Gastrocnemius medialis (tissue), 4 donors: ENCODE measurements at regions not wholly inside any gene's neighbourhood (a gene's known extent, or its start where the extent isn't known, plus 50 kb on each side); places are given as distances from the start of the nearest gene placed in this dataset.

Source experiments
- POLR2A ChIP-seq, 2 donors: fragments of 450-650 bp; IDR thresholded peaks; one replicate each; pipeline ENCODE4 v1.6.1; 2017; ENCODE audit warnings: antibody characterized with exemption in 2 of 2, mild to moderate bottlenecking in 2 of 2, moderate library complexity in 2 of 2
- TF ChIP-seq, protein P1 (sequence below), 5 experiments: fragments of 450-650 bp in 3 of 5; fragments of 200-600 bp in 2 of 5; sonication (generic) in 2 of 5; IDR thresholded peaks in 4 of 5; conservative IDR thresholded peaks in 1 of 5; 1 replicate in 4 of 5; 2 replicates in 1 of 5; pipeline ENCODE4 v1.5.1; 2016 to 2019; ENCODE audit warnings: antibody characterized with exemption in 5 of 5, mild to moderate bottlenecking in 3 of 5, moderate library complexity in 3 of 5

DNA sequence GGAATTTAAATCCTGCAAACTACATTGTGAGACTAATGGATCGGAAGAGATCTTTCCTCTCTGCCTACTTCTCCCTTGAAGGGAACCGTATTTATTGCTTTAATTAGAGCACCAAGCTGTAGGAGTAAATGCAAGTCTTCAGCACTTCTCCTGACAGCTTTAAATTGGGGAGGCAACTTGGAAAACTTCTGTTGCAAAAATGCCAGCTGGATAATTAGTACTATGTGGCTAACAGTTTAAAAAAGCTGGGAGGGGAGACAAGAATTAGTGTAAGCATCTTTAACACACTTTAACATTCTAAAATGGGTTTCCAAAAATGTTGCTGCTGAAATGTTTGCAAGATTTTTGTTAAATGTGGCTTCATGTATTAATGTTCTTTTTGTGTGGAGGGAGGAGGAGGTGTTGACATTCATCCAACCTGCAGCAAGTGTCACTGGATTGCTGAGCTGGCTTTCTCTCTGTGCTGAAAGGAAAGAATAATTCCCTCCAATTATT lies 108.5 kb downstream of the PCTP start:
- no peak for TF ChIP-seq POLR2A (IDR thresholded peaks at IDR 0.05)
- TF ChIP-seq, protein P1, sequence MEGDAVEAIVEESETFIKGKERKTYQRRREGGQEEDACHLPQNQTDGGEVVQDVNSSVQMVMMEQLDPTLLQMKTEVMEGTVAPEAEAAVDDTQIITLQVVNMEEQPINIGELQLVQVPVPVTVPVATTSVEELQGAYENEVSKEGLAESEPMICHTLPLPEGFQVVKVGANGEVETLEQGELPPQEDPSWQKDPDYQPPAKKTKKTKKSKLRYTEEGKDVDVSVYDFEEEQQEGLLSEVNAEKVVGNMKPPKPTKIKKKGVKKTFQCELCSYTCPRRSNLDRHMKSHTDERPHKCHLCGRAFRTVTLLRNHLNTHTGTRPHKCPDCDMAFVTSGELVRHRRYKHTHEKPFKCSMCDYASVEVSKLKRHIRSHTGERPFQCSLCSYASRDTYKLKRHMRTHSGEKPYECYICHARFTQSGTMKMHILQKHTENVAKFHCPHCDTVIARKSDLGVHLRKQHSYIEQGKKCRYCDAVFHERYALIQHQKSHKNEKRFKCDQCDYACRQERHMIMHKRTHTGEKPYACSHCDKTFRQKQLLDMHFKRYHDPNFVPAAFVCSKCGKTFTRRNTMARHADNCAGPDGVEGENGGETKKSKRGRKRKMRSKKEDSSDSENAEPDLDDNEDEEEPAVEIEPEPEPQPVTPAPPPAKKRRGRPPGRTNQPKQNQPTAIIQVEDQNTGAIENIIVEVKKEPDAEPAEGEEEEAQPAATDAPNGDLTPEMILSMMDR (IDR thresholded peaks at IDR 0.05 in 4 of 5, conservative IDR thresholded peaks at IDR 0.05 in 1 of 5) = no peak
